ENCODE measurements at regions not wholly inside any gene's neighbourhood (a gene's known extent, or its start where the extent isn't known, plus 50 kb on each side); places are given as distances from the start of the nearest gene placed in this dataset.

DNA sequence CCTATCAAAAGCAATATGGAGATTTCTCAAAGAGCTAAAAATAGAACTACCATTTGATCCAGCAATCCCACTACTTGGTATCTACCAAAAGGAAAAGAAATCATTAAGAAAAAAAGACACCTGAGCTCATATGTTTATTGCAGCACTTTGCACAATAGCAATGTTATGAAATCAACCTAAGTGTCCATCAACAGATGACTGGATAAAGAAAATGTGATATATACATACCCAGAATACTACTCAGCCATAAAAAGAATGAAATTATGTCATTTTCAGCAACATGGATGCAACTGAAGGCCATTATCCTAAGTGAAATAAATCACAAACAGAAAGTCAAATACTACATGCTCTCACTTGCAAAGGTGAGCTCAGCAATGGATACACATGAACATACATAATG lies 1565.5 kb upstream of the RAG2 start:
- H3K4me3 ChIP-seq: no peak overlapping the region
- DNase-seq (no peak), ATAC-seq (no peak)
- H3K9me3 ChIP-seq: no peaks in the 10 kb centered on the region
- intact Hi-C loops (cut with DNase I): loop anchor here in 1 of 2 donors (5.0 kb wide), 1 partner anchor 386 kb away; no protein-coding TSS in a partner anchor
- H3K27ac ChIP-seq: no peak overlapping the region
- no peaks in the 10 kb centered on the region for H3K4me1 ChIP-seq
- H3K36me3 ChIP-seq (ENCODE audit: insufficient read depth in 1 of 2, low read depth in 1 of 2): no peaks in the 10 kb centered on the region
- TF ChIP-seq, protein P1, sequence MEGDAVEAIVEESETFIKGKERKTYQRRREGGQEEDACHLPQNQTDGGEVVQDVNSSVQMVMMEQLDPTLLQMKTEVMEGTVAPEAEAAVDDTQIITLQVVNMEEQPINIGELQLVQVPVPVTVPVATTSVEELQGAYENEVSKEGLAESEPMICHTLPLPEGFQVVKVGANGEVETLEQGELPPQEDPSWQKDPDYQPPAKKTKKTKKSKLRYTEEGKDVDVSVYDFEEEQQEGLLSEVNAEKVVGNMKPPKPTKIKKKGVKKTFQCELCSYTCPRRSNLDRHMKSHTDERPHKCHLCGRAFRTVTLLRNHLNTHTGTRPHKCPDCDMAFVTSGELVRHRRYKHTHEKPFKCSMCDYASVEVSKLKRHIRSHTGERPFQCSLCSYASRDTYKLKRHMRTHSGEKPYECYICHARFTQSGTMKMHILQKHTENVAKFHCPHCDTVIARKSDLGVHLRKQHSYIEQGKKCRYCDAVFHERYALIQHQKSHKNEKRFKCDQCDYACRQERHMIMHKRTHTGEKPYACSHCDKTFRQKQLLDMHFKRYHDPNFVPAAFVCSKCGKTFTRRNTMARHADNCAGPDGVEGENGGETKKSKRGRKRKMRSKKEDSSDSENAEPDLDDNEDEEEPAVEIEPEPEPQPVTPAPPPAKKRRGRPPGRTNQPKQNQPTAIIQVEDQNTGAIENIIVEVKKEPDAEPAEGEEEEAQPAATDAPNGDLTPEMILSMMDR (IDR thresholded peaks at IDR 0.05): no peak
- no peaks in the 10 kb centered on the region for H3K27me3 ChIP-seq (ENCODE audit: insufficient read depth in 3 of 3, low read length in 2 of 3)

DNA sequence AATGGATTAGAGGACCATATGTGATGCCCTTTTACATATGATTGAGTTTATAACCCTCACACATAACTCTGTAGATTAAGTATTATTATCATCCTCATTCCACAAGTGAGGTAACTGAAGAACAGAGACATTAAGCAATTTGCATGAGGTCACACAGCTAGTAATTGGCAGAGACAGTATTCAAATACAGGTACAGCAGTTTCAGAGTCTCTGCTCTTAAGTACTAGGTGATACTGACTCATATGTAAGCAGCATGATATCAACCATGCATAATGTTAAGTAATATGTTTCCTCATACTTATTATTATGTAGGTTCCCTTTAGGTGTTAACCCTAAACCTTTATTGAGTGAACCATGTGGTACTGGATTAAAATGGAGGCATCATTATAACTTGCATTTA lies 1562.4 kb upstream of the RAG2 start:
- no peaks in the 10 kb centered on the region for H3K36me3 ChIP-seq (ENCODE audit: insufficient read depth in 1 of 2, low read depth in 1 of 2)
- no peaks in the 10 kb centered on the region for H3K9me3 ChIP-seq
- no peak for DNase-seq
- no peaks in the 10 kb centered on the region for H3K27me3 ChIP-seq (ENCODE audit: insufficient read depth in 3 of 3, low read length in 2 of 3)
- TF ChIP-seq, protein P1 (IDR thresholded peaks at IDR 0.05): no peak
- H3K4me3 ChIP-seq: no peak overlapping the region
- no peak overlapping the region for H3K27ac ChIP-seq
- H3K4me1 ChIP-seq: no peaks in the 10 kb centered on the region
- intact Hi-C loops (cut with DNase I): loop anchor here in 1 of 2 donors (5.0 kb wide), 1 partner anchor 383 kb away; no protein-coding TSS in a partner anchor
- no peak for ATAC-seq

DNA sequence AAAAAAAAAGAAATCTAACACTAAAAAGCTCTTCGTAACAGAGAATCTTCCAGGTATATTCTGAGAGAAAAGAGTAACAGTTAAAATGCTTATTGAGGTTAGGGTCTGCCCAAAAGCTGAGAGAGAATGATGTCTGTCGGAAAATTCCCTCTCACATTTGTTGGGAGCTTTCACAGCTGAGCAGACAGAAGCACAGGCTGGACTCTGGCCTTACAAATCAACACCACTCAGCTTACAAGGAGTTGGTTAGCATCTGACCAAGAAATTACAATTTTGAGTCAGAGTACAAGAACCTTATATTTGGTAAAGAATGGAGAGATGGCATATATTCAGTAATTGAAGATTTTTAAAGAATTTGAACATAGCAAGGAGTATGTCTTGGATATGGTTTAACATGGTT lies 1561.0 kb upstream of the RAG2 start:
- TF ChIP-seq, protein P1 (IDR thresholded peaks at IDR 0.05): no peak
- DNase-seq: no peak

DNA sequence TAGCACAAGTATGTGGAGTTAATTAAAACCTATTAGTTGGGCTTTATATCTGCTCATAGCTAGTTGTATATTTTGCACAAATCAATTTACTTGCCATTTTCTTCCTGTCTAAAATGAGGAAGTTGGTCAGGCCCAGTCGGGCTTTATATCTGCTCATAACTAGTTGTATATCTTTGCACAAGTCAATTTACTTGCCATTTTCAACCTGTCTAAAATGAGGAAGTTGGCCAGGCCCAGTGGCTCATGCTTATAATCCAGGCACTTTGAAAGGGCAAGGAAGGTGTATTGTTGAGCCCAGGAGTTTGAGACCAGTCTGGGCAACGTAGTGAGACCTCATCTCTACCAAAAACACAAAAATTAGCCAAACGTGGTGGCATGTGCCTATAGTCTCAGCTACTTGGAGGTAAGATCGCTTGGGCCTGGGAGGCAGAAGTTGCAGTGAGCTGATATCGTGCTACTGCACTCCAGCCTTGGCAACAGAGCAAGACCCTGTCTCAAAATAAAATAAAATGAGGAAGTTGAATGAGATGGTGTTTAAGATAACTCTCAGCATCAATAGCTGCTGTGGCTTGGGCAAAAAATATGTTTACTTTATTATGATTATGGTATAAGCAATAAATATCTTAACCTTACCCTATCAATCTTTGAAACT lies 1558.6 kb upstream of the RAG2 start:
- DNase-seq (no peak), ATAC-seq (no peak)
- Histone ChIP-seq H3K9me3 (no peaks in the 10 kb centered on the region), H3K27me3 (ENCODE audit: insufficient read depth in 3 of 3, low read length in 2 of 3) (no peaks in the 10 kb centered on the region), H3K36me3 (ENCODE audit: insufficient read depth in 1 of 2, low read depth in 1 of 2) (no peaks in the 10 kb centered on the region), H3K27ac (no peak overlapping the region), H3K4me1 (no peaks in the 10 kb centered on the region), H3K4me3 (no peak overlapping the region)
- 77 to 81% (median 78%) methylated on average over 5 of the region's 5 CpGs for WGBS, 3 donors
- intact Hi-C loops (cut with DNase I): no loop called here
- TF ChIP-seq, protein P1 (IDR thresholded peaks at IDR 0.05): no peak

More for the DNA sequence above, 1561.0 kb upstream of the RAG2 start:
- H3K36me3 ChIP-seq (ENCODE audit: insufficient read depth in 1 of 2, low read depth in 1 of 2): no peaks in the 10 kb centered on the region
- H3K27ac ChIP-seq: no peak overlapping the region
- no peak for ATAC-seq
- intact Hi-C loops (cut with DNase I): no loop called here
- 82 to 84% (median 82%) methylated on average over 2 of the region's 2 CpGs for WGBS, 3 donors
- H3K27me3 ChIP-seq (ENCODE audit: insufficient read depth in 3 of 3, low read length in 2 of 3): no peaks in the 10 kb centered on the region
- no peaks in the 10 kb centered on the region for H3K4me1 ChIP-seq
- no peaks in the 10 kb centered on the region for H3K9me3 ChIP-seq
- no peak overlapping the region for H3K4me3 ChIP-seq

DNA sequence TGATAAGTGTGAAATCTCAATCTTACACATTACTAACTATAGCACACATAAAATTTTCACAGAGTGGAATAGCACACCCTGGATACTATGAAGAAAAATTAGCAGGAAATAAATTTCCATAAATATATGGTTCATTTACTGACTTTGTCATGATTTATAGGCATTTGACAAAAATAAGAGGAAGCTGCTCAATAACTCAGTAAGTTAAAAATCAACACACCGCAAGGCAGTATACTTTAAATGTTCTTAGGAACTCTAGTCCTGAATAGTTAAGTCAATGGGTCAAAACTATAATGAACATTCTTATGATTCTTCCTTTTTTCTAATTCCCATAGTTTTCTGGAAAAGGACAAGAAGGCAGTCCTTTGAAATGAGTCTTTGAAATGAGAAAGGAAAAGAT lies 1557.8 kb upstream of the RAG2 start:
- Histone ChIP-seq H3K36me3 (ENCODE audit: insufficient read depth in 1 of 2, low read depth in 1 of 2) (no peaks in the 10 kb centered on the region), H3K27me3 (ENCODE audit: insufficient read depth in 3 of 3, low read length in 2 of 3) (no peaks in the 10 kb centered on the region), H3K27ac (no peak overlapping the region), H3K9me3 (no peaks in the 10 kb centered on the region), H3K4me3 (no peak overlapping the region), H3K4me1 (no peaks in the 10 kb centered on the region)
- TF ChIP-seq, protein P1 (IDR thresholded peaks at IDR 0.05): no peak
- 76 to 82% (median 78%) methylated on average over 1 of the region's 1 CpG for WGBS, 3 donors
- intact Hi-C loops (cut with DNase I): no loop called here
- ATAC-seq (no peak), DNase-seq (no peak)

Measured in psoas muscle (tissue), 7 donors.